ENCODE measurements at regions not wholly inside any gene's neighbourhood (a gene's known extent, or its start where the extent isn't known, plus 50 kb on each side); places are given as distances from the start of the nearest gene placed in this dataset.

GRCh38 chr7:19916046-19916445 is 142.6 kb upstream of the TMEM196 start:
- no CpG with 5 or more reads among the region's 1 CpG for WGBS (ENCODE audit: insufficient coverage)
- H3K36me3 Mint-ChIP-seq: no peaks in the 10 kb centered on the region
- TF ChIP-seq, protein P1, sequence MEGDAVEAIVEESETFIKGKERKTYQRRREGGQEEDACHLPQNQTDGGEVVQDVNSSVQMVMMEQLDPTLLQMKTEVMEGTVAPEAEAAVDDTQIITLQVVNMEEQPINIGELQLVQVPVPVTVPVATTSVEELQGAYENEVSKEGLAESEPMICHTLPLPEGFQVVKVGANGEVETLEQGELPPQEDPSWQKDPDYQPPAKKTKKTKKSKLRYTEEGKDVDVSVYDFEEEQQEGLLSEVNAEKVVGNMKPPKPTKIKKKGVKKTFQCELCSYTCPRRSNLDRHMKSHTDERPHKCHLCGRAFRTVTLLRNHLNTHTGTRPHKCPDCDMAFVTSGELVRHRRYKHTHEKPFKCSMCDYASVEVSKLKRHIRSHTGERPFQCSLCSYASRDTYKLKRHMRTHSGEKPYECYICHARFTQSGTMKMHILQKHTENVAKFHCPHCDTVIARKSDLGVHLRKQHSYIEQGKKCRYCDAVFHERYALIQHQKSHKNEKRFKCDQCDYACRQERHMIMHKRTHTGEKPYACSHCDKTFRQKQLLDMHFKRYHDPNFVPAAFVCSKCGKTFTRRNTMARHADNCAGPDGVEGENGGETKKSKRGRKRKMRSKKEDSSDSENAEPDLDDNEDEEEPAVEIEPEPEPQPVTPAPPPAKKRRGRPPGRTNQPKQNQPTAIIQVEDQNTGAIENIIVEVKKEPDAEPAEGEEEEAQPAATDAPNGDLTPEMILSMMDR (IDR thresholded peaks at IDR 0.05): no peak

DNA sequence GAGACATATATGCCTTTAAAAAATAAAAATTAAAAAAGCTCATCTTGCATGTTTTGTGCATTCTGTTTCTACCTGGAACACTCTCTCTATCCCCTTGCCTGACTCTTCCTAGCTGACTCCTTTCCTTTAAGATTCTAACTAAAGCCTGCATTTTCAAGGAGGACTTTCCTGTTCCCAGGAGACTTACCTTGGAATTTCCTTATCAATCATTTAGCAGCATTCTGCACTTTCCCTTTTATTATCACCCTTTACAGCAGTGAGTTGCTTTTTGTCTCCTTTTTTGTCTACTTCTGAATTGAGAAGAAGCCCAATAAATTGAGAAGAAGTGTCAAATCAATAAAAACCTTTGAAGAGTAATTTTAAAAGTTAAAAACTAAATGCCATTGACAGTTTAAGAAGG is 142.2 kb upstream of the TMEM196 start:
- H3K4me3 ChIP-seq (replicated peaks in 1 of 3; ENCODE audit: low read depth in 2 of 3, low read length in 3 of 3): no peak overlapping the region
- H2AFZ ChIP-seq (ENCODE audit: insufficient read depth, low read depth, low read length, poor library complexity, severe bottlenecking): no peak overlapping the region
- TF ChIP-seq, protein P1 (IDR thresholded peaks at IDR 0.05): no peak
- peaks cover 0 to 4% (median 1%) of the 10 kb centered on the region in 7 donors for H3K9me3 Mint-ChIP-seq
- intact Hi-C loops (cut with micrococcal nuclease): no loop called here
- no peaks in the 10 kb centered on the region for H3K9me3 ChIP-seq (replicated peaks in 1 of 2; ENCODE audit: control insufficient read depth in 1 of 2, insufficient read depth in 1 of 2, low read length in 2 of 2)
- H3K4me2 ChIP-seq (replicated peaks; ENCODE audit: extremely low read depth, low read length, poor library complexity, severe bottlenecking): no peak overlapping the region
- H3K9ac ChIP-seq (ENCODE audit: insufficient read depth, low read length, poor library complexity, severe bottlenecking): no peak overlapping the region
- H3K27ac ChIP-seq (ENCODE audit: low read depth in 1 of 2, low read length in 2 of 2): no peak overlapping the region
- no peaks in the 10 kb centered on the region for H3K36me3 Mint-ChIP-seq
- H3K79me2 ChIP-seq (ENCODE audit: insufficient read depth, low read length): no peaks in the 10 kb centered on the region
- H3K4me3 Mint-ChIP-seq: no peak overlapping the region
- no peaks in the 10 kb centered on the region for H3K36me3 ChIP-seq (replicated peaks in 1 of 2; ENCODE audit: control insufficient read depth in 1 of 2, insufficient read depth in 2 of 2, low read length in 2 of 2)
- no peaks in the 10 kb centered on the region for H3K4me1 Mint-ChIP-seq
- no peaks in the 10 kb centered on the region for H3K27me3 Mint-ChIP-seq (ENCODE audit: low read depth in 3 of 3)
- no peak overlapping the region for H3K27ac Mint-ChIP-seq
- H3K4me1 ChIP-seq (ENCODE audit: control insufficient read depth in 1 of 2, insufficient read depth in 2 of 2, low read length in 2 of 2): no peaks in the 10 kb centered on the region
- DNase-seq: no peak
- H3K27me3 ChIP-seq (ENCODE audit: control insufficient read depth in 2 of 2, insufficient read depth in 2 of 2, low read length in 2 of 2): no peaks in the 10 kb centered on the region
- no peaks in the 10 kb centered on the region for H4K20me1 ChIP-seq (ENCODE audit: insufficient read depth, low read length)

More at GRCh38 chr7:19916046-19916445, 142.6 kb upstream of the TMEM196 start:
- H3K79me2 ChIP-seq (ENCODE audit: insufficient read depth, low read length): no peaks in the 10 kb centered on the region
- H3K4me2 ChIP-seq (replicated peaks; ENCODE audit: extremely low read depth, low read length, poor library complexity, severe bottlenecking): no peak overlapping the region
- H3K27me3 ChIP-seq (ENCODE audit: control insufficient read depth in 2 of 2, insufficient read depth in 2 of 2, low read length in 2 of 2): no peaks in the 10 kb centered on the region
- Mint-ChIP-seq H3K4me1 (no peaks in the 10 kb centered on the region), H3K27ac (no peak overlapping the region), H3K9me3 (peaks cover 0 to 4% (median 3%) of the 10 kb centered on the region in 7 donors), H3K27me3 (ENCODE audit: low read depth in 3 of 3) (no peaks in the 10 kb centered on the region), H3K4me3 (no peak overlapping the region)
- no peaks in the 10 kb centered on the region for H3K9me3 ChIP-seq (replicated peaks in 1 of 2; ENCODE audit: control insufficient read depth in 1 of 2, insufficient read depth in 1 of 2, low read length in 2 of 2)
- intact Hi-C loops (cut with micrococcal nuclease): no loop called here
- H3K36me3 ChIP-seq (replicated peaks in 1 of 2; ENCODE audit: control insufficient read depth in 1 of 2, insufficient read depth in 2 of 2, low read length in 2 of 2): no peaks in the 10 kb centered on the region
- no peak overlapping the region for H2AFZ ChIP-seq (ENCODE audit: insufficient read depth, low read depth, low read length, poor library complexity, severe bottlenecking)
- H3K9ac ChIP-seq (ENCODE audit: insufficient read depth, low read length, poor library complexity, severe bottlenecking): no peak overlapping the region
- H3K27ac ChIP-seq (ENCODE audit: low read depth in 1 of 2, low read length in 2 of 2): no peak overlapping the region
- H3K4me1 ChIP-seq (ENCODE audit: control insufficient read depth in 1 of 2, insufficient read depth in 2 of 2, low read length in 2 of 2): no peaks in the 10 kb centered on the region
- H3K4me3 ChIP-seq (replicated peaks in 1 of 3; ENCODE audit: low read depth in 2 of 3, low read length in 3 of 3): no peak overlapping the region
- no peak for DNase-seq
- no peaks in the 10 kb centered on the region for H4K20me1 ChIP-seq (ENCODE audit: insufficient read depth, low read length)

All from CD14-positive monocyte (primary cell).